B cell (primary cell): ENCODE measurements at regions not wholly inside any gene's neighbourhood (a gene's known extent, or its start where the extent isn't known, plus 50 kb on each side); places are given as distances from the start of the nearest gene placed in this dataset.

Source experiments
- ATAC-seq: fragments of 200-7000 bp; cut with Tn5 transposase; one replicate; pipeline ENCODE4 v1.10.0; 2021; ENCODE audit warnings: low read depth, mild to moderate bottlenecking, moderate number of reproducible peaks, moderate library complexity
- CTCF ChIA-PET: fragments of 350-600 bp; sonication (Branson Sonifier 250); formaldehyde crosslinking; loops from one replicate; lab custom pipeline; 2021; ENCODE audit warnings: antibody characterized with exemption, inconsistent platforms; lab: Charles Lee
- POLR2A ChIA-PET: fragments of 350-600 bp; sonication (Branson Sonifier 250); formaldehyde crosslinking; loops from one replicate; lab custom pipeline; 2021; ENCODE audit warnings: antibody characterized with exemption; lab: Charles Lee
- DNase-seq: peaks from one replicate; pipeline ENCODE4 v3.0.0; 2013
- H2AFZ ChIP-seq: 2 replicates; pipeline ENCODE4 v1.6.1; 2012; ENCODE audit warnings: mild to moderate bottlenecking, low read depth, low read length; ENCODE audit not compliant: insufficient read depth, poor library complexity, severe bottlenecking
- H3K27ac ChIP-seq, 2 donors: 1 replicate in 1 of 2; 2 replicates in 1 of 2; pipeline ENCODE4 v1.5.1; 2012 to 2013; ENCODE audit warnings: low read length in 2 of 2, mild to moderate bottlenecking in 2 of 2, moderate library complexity in 1 of 2
- H3K27me3 ChIP-seq, 4 experiments: fragments of 200-600 bp in 1 of 4; sonication (generic) in 1 of 4; replicated peaks in 1 of 4; 1 replicate in 2 of 4; 2 replicates in 2 of 4; pipeline versions ENCODE4 v1.6.1 to v1.7.0; 2013 to 2016; ENCODE audit warnings: low read length in 3 of 4, mild to moderate bottlenecking in 2 of 4, mixed read lengths in 1 of 4, moderate library complexity in 1 of 4; ENCODE audit not compliant: insufficient read depth in 4 of 4, control insufficient read depth in 3 of 4; ENCODE audit errors: control extremely low read depth in 1 of 4
- H3K36me3 ChIP-seq, 2 experiments: replicated peaks in 1 of 2; 1 replicate in 1 of 2; 2 replicates in 1 of 2; pipeline versions ENCODE4 v1.6.1 to v1.7.1; 2013; ENCODE audit warnings: low read length in 1 of 2; ENCODE audit not compliant: insufficient read depth in 2 of 2, control insufficient read depth in 1 of 2; ENCODE audit errors: control extremely low read depth in 1 of 2, extremely low read depth in 1 of 2
- H3K4me1 ChIP-seq, 2 donors: fragments of 200-600 bp in 1 of 2; sonication (generic) in 1 of 2; 1 replicate in 1 of 2; 2 replicates in 1 of 2; pipeline versions ENCODE4 v1.5.1 to v1.6.1; 2013 to 2017; ENCODE audit warnings: low read length in 2 of 2; ENCODE audit not compliant: control insufficient read depth in 2 of 2, insufficient read depth in 2 of 2
- H3K4me2 ChIP-seq: replicated peaks from 2 replicates; pipeline ENCODE3; 2012; ENCODE audit warnings: mild to moderate bottlenecking, low read depth, low read length; ENCODE audit not compliant: poor library complexity, severe bottlenecking
- H3K4me3 ChIP-seq, 5 experiments: fragments of 200-600 bp in 1 of 5; sonication (generic) in 1 of 5; 1 replicate in 3 of 5; 2 replicates in 2 of 5; pipeline versions ENCODE4 v1.5.1 to v1.7.0; 2011 to 2016; ENCODE audit warnings: low read length in 4 of 5, mild to moderate bottlenecking in 4 of 5, low read depth in 2 of 5, control low read depth in 1 of 5, moderate library complexity in 1 of 5; ENCODE audit not compliant: insufficient read depth in 1 of 5; ENCODE audit errors: control extremely low read depth in 1 of 5, extremely low read depth in 1 of 5
- H3K79me2 ChIP-seq: fragments of 200-600 bp; sonication (generic); one replicate; pipeline ENCODE4 v1.6.0; 2016; ENCODE audit warnings: low read length; ENCODE audit not compliant: control insufficient read depth, insufficient read depth
- H3K9ac ChIP-seq: fragments of 200-600 bp; sonication (generic); 2 replicates; pipeline ENCODE4 v1.6.1; 2017; ENCODE audit warnings: mild to moderate bottlenecking, low read length, moderate library complexity
- H3K9me3 ChIP-seq, 3 donors: one replicate each; pipeline versions ENCODE4 v1.6.1 to v1.7.1; 2013; ENCODE audit warnings: low read length in 2 of 3; ENCODE audit not compliant: control insufficient read depth in 2 of 3, insufficient read depth in 1 of 3; ENCODE audit errors: control extremely low read depth in 1 of 3
- H4K20me1 ChIP-seq: 2 replicates; pipeline ENCODE4 v1.6.0; 2012; ENCODE audit warnings: mild to moderate bottlenecking, low read length; ENCODE audit not compliant: insufficient read depth, control insufficient read depth, poor library complexity, severe bottlenecking
- H3K27ac Mint-ChIP-seq: one replicate; pipeline ENCODE4 v1.8.0; 2021; ENCODE audit warnings: mixed read lengths
- H3K27me3 Mint-ChIP-seq: one replicate; pipeline ENCODE4 v1.8.0; 2021; ENCODE audit warnings: mixed read lengths
- H3K4me1 Mint-ChIP-seq: one replicate; pipeline ENCODE4 v1.8.0; 2021; ENCODE audit warnings: mixed read lengths
- H3K4me3 Mint-ChIP-seq: one replicate; pipeline ENCODE4 v1.8.0; 2021; ENCODE audit warnings: mixed read lengths
- H3K9me3 Mint-ChIP-seq: one replicate; pipeline ENCODE4 v1.8.0; 2022; ENCODE audit warnings: mixed read lengths; ENCODE audit not compliant: insufficient read depth
- EZH2 ChIP-seq: IDR thresholded peaks from 2 replicates; pipeline ENCODE4 v1.6.1; 2012; ENCODE audit warnings: borderline replicate concordance, low read depth, mild to moderate bottlenecking, moderate library complexity, low read length; ENCODE audit not compliant: insufficient read depth, poor library complexity, severe bottlenecking
- WGBS: methylation state at CpG from one replicate; pipeline ENCODE4 v1.1.5; 2013; ENCODE audit warnings: missing lambda C conversion rate; ENCODE audit not compliant: insufficient coverage; 5-methylcytosine and 5-hydroxymethylcytosine counted together
- intact Hi-C: fragments of 100-400 bp; cut with micrococcal nuclease; formaldehyde crosslinking; loops from one replicate; pipeline ENCODE4 v1.10.0; 2022
- TF ChIP-seq, protein P1 (sequence below): fragments of 200-600 bp; IDR thresholded peaks from one replicate; pipeline ENCODE4 v1.8.0; 2022; ENCODE audit warnings: antibody characterized with exemption, mild to moderate bottlenecking

DNA sequence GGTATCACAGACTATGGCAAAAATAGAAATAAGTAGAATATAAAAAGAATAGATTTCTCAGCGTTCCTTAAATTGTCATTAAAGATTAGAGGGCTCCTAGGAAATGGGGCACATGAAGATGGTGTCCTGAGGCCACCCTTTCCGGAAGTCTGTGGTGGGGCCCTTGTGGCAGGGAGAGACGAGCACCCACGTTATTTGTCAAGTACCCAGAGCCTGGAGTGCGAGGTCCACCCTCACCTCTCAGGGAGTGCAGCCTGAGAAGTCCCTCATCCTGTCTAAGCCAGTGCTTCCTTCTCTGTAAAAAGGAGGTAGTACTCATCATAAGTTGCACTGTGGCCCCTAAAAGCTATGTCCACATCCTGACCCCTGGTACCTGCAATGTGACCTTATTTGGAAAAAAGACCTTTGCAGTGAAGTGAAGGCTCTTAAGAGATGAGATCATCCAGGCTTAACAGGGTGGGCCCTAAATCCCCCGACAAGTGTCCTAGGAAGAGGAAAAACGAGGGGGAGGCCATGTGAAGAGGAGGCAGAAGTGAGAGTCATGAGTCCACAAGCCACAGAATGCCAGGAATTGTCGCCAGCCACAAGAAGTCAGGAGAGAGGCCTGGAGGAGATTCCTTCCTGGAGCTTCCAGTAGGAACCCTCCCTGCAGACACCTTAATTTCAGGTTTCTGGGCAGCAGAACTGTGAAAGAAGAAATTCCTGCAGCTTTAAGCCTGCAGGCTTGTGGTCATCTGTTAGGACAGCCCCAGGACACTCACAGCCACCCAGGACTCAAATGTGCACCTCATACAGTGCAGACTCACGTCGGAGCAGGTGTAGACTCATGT is 76.8 kb upstream of the CCND1 start:
- H2AFZ ChIP-seq = no peak overlapping the region
- no peak overlapping the region for H3K4me3 Mint-ChIP-seq
- no peaks in the 10 kb centered on the region for H3K36me3 ChIP-seq
- H3K4me1 Mint-ChIP-seq = no peaks in the 10 kb centered on the region
- H3K27ac ChIP-seq = no peak overlapping the region
- no peak overlapping the region for H3K4me3 ChIP-seq
- H3K79me2 ChIP-seq = no peaks in the 10 kb centered on the region
- H3K4me2 ChIP-seq = no peak overlapping the region
- ATAC-seq = no peak
- peaks cover 10% of the 10 kb centered on the region for H3K9me3 Mint-ChIP-seq
- peaks cover 4% of the 10 kb centered on the region for H3K27me3 Mint-ChIP-seq
- no peak overlapping the region for H3K9ac ChIP-seq
- 79% methylated on average over 9 of the region's 10 CpGs for WGBS
- no peaks in the 10 kb centered on the region for H3K4me1 ChIP-seq
- no peak for DNase-seq
- peaks cover 0 to 7% (median 0%) of the 10 kb centered on the region in 3 donors for H3K9me3 ChIP-seq
- POLR2A ChIA-PET = no interaction called here
- intact Hi-C loops = no loop called here
- no peaks in the 10 kb centered on the region for H4K20me1 ChIP-seq
- no peaks in the 10 kb centered on the region for H3K27me3 ChIP-seq
- TF ChIP-seq, protein P1, sequence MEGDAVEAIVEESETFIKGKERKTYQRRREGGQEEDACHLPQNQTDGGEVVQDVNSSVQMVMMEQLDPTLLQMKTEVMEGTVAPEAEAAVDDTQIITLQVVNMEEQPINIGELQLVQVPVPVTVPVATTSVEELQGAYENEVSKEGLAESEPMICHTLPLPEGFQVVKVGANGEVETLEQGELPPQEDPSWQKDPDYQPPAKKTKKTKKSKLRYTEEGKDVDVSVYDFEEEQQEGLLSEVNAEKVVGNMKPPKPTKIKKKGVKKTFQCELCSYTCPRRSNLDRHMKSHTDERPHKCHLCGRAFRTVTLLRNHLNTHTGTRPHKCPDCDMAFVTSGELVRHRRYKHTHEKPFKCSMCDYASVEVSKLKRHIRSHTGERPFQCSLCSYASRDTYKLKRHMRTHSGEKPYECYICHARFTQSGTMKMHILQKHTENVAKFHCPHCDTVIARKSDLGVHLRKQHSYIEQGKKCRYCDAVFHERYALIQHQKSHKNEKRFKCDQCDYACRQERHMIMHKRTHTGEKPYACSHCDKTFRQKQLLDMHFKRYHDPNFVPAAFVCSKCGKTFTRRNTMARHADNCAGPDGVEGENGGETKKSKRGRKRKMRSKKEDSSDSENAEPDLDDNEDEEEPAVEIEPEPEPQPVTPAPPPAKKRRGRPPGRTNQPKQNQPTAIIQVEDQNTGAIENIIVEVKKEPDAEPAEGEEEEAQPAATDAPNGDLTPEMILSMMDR = no peak
- TF ChIP-seq EZH2 = no peak
- no peak overlapping the region for H3K27ac Mint-ChIP-seq
- CTCF ChIA-PET = no interaction called here

DNA sequence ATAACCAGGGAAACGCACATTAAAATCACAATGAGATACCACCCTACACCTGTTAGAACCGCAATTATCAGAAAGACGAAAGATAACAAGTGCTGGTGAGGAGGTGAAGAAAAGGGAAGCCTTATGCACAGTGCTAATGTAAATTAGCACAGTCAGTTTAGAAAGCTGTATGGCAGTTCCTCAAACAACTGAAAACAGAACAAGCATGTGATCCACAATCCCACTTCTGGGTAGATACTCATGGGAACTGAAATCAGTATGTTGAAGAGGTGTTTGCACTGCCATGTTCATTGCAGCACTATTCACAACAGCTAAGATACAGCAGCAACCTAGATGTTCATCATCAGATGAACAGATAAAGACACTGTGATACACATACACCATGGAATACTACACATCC is 75.0 kb upstream of the CCND1 start:
- no peak for ATAC-seq

More for the DNA sequence above, 75.0 kb upstream of the CCND1 start:
- H3K4me1 ChIP-seq = no peaks in the 10 kb centered on the region
- intact Hi-C loops = no loop called here
- Mint-ChIP-seq H3K4me1 (no peaks in the 10 kb centered on the region), H3K27me3 (peaks cover 4% of the 10 kb centered on the region), H3K9me3 (peaks cover 10% of the 10 kb centered on the region), H3K4me3 (no peak overlapping the region), H3K27ac (no peak overlapping the region)
- no peak overlapping the region for H3K4me2 ChIP-seq
- WGBS = no CpG with 5 or more reads among the region's 3 CpGs
- no peaks in the 10 kb centered on the region for H3K79me2 ChIP-seq
- no peaks in the 10 kb centered on the region for H3K27me3 ChIP-seq
- H3K4me3 ChIP-seq = no peak overlapping the region
- no peak overlapping the region for H2AFZ ChIP-seq
- CTCF ChIA-PET = no interaction called here
- no peaks in the 10 kb centered on the region for H4K20me1 ChIP-seq
- POLR2A ChIA-PET = no interaction called here
- TF ChIP-seq, protein P1 = no peak
- no peak for TF ChIP-seq EZH2
- peaks cover 0 to 7% (median 0%) of the 10 kb centered on the region in 3 donors for H3K9me3 ChIP-seq
- no peak for DNase-seq
- no peak overlapping the region for H3K9ac ChIP-seq
- H3K36me3 ChIP-seq = no peaks in the 10 kb centered on the region
- H3K27ac ChIP-seq = no peak overlapping the region
